ENCODE measurements at regions not wholly inside any gene's neighbourhood (a gene's known extent, or its start where the extent isn't known, plus 50 kb on each side); places are given as distances from the start of the nearest gene placed in this dataset.
"Not testable (repeated sequence)": the region's sequence is repeated elsewhere in the genome, so short reads cannot be mapped to it uniquely, and the experiment has no call there.

- no peak for DNase-seq (ENCODE audit: extremely low spot score)
- TF ChIP-seq FOXM1 (IDR thresholded peaks at IDR 0.05; ENCODE audit: borderline replicate concordance) = no peak
- no peak for TF ChIP-seq BHLHE40 (IDR thresholded peaks at IDR 0.05; ENCODE audit: borderline replicate concordance)
- no peak for TF ChIP-seq FOXK2 (IDR thresholded peaks at IDR 0.05)
- TF ChIP-seq CTBP1 (IDR thresholded peaks at IDR 0.05; ENCODE audit: borderline replicate concordance) = no peak
- no peak for TF ChIP-seq TARDBP (IDR thresholded peaks at IDR 0.05)
- TF ChIP-seq NFRKB (IDR thresholded peaks at IDR 0.05) = no peak
- TF ChIP-seq FOXA1 (IDR thresholded peaks at IDR 0.05) = no peak
- TF ChIP-seq ELF4 (IDR thresholded peaks at IDR 0.05) = no peak
- TF ChIP-seq ZNF384 (IDR thresholded peaks at IDR 0.05) = no peak
- TF ChIP-seq LEF1 (IDR thresholded peaks at IDR 0.05; ENCODE audit: borderline replicate concordance) = no peak
- TF ChIP-seq PKNOX1 (IDR thresholded peaks at IDR 0.05) = no peak
- POLR2A ChIA-PET = no interaction called here
- CTCF ChIA-PET = interaction anchor here (0.7 kb wide), 1 partner anchor 431 kb away, joined by 4 read pairs; no protein-coding TSS in a partner anchor
Measured at GRCh38 chr4:184282895-184283654, 65.4 kb upstream of the ENPP6 start.

- no peak for DNase-seq (ENCODE audit: extremely low spot score)
- POLR2A ChIA-PET = no interaction called here
- CTCF ChIA-PET = interaction anchor here (0.6 kb wide), 1 partner anchor 562 kb away, joined by 5 read pairs; no protein-coding TSS in a partner anchor
- TF ChIP-seq L3MBTL2 (conservative IDR thresholded peaks at IDR 0.05) = no peak
Measured at GRCh38 chr4:184282251-184282713, 64.6 kb upstream of the ENPP6 start.

GRCh38 chr4:184281231-184282139, 63.8 kb upstream of the ENPP6 start:
- no peak for TF ChIP-seq L3MBTL2 (conservative IDR thresholded peaks at IDR 0.05)
- TF ChIP-seq PKNOX1 (IDR thresholded peaks at IDR 0.05) = no peak
- TF ChIP-seq FOXK2 (IDR thresholded peaks at IDR 0.05) = no peak
- no peak for TF ChIP-seq FOXA1 (IDR thresholded peaks at IDR 0.05)
- ChIA-PET CTCF (interaction anchor here (0.6 to 2.0 kb wide), 2 partner anchors 17 to 561 kb away, joined by 5 to 6 read pairs; no protein-coding TSS in a partner anchor), POLR2A (no interaction called here)
- no peak for DNase-seq (ENCODE audit: extremely low spot score)

- POLR2A ChIA-PET = no interaction called here
Measured at GRCh38 chr4:184280591-184281071, 63.0 kb upstream of the ENPP6 start.

GRCh38 chr4:184280137-184280536, 62.5 kb upstream of the ENPP6 start:
- no peak for DNase-seq (ENCODE audit: extremely low spot score)
- POLR2A ChIA-PET = no interaction called here
- CTCF ChIA-PET = interaction anchor here (0.6 to 2.0 kb wide), 2 partner anchors 16 to 112 kb away, joined by 3 to 6 read pairs; no protein-coding TSS in a partner anchor
- TF ChIP-seq BHLHE40 (IDR thresholded peaks at IDR 0.05; ENCODE audit: borderline replicate concordance) (no peak), CTBP1 (IDR thresholded peaks at IDR 0.05; ENCODE audit: borderline replicate concordance) (no peak), TARDBP (IDR thresholded peaks at IDR 0.05) (no peak), LEF1 (IDR thresholded peaks at IDR 0.05; ENCODE audit: borderline replicate concordance) (no peak), FOXM1 (IDR thresholded peaks at IDR 0.05; ENCODE audit: borderline replicate concordance) (no peak), ARNT (IDR thresholded peaks at IDR 0.05) (no peak)

More at GRCh38 chr4:184280591-184281071, 63.0 kb upstream of the ENPP6 start:
- DNase-seq (ENCODE audit: extremely low spot score) = no peak
- TF ChIP-seq ZNF384 (IDR thresholded peaks at IDR 0.05) (no peak), FOXM1 (IDR thresholded peaks at IDR 0.05; ENCODE audit: borderline replicate concordance) (no peak)
- CTCF ChIA-PET = interaction anchor here (0.6 to 2.0 kb wide), 2 partner anchors 16 to 113 kb away, joined by 3 to 6 read pairs; no protein-coding TSS in a partner anchor

- TF ChIP-seq FOXK2 (IDR thresholded peaks at IDR 0.05) = no peak
- no peak for TF ChIP-seq BHLHE40 (IDR thresholded peaks at IDR 0.05; ENCODE audit: borderline replicate concordance)
- TF ChIP-seq SUZ12 (IDR thresholded peaks at IDR 0.05) = no peak
- no peak for TF ChIP-seq FOXM1 (IDR thresholded peaks at IDR 0.05; ENCODE audit: borderline replicate concordance)
- no peak for TF ChIP-seq CTBP1 (IDR thresholded peaks at IDR 0.05; ENCODE audit: borderline replicate concordance)
- no peak for TF ChIP-seq SP1 (IDR thresholded peaks at IDR 0.05)
- TF ChIP-seq NFRKB (IDR thresholded peaks at IDR 0.05) = no peak
- TF ChIP-seq ZNF384 (IDR thresholded peaks at IDR 0.05) = no peak
- no peak for TF ChIP-seq PKNOX1 (IDR thresholded peaks at IDR 0.05)
- no peak for TF ChIP-seq ARNT (IDR thresholded peaks at IDR 0.05)
- TF ChIP-seq L3MBTL2 (conservative IDR thresholded peaks at IDR 0.05) = no peak
- no peak for TF ChIP-seq HDGF (IDR thresholded peaks at IDR 0.05; ENCODE audit: borderline replicate concordance)
- TF ChIP-seq ELF4 (IDR thresholded peaks at IDR 0.05) = no peak
- TF ChIP-seq FOXA1 (IDR thresholded peaks at IDR 0.05) = no peak
- no peak for TF ChIP-seq LEF1 (IDR thresholded peaks at IDR 0.05; ENCODE audit: borderline replicate concordance)
- TF ChIP-seq TARDBP (IDR thresholded peaks at IDR 0.05) = no peak
- ChIA-PET CTCF (interaction anchor here (2.0 kb wide), 1 partner anchor 15 kb away, joined by 6 read pairs; no protein-coding TSS in a partner anchor), POLR2A (no interaction called here)
- DNase-seq (ENCODE audit: extremely low spot score) = no peak
Measured at GRCh38 chr4:184279496-184280061, 61.9 kb upstream of the ENPP6 start.

- DNase-seq (ENCODE audit: extremely low spot score); CTCF ChIA-PET; POLR2A ChIA-PET: not testable (repeated sequence)
Measured at GRCh38 chr4:184277769-184278168, 60.1 kb upstream of the ENPP6 start.

- DNase-seq (ENCODE audit: extremely low spot score); POLR2A ChIA-PET: not testable (repeated sequence)
- CTCF ChIA-PET = interaction anchor here (0.6 kb wide), 1 partner anchor 30 kb away, joined by 3 read pairs; no protein-coding TSS in a partner anchor
Measured at GRCh38 chr4:184277010-184277409, 59.3 kb upstream of the ENPP6 start.

- DNase-seq (ENCODE audit: extremely low spot score); CTCF ChIA-PET: not testable (repeated sequence)
- POLR2A ChIA-PET = interaction anchor here (1.1 kb wide), 1 partner anchor 458 kb away, joined by 4 read pairs; the partner anchor contains the start of gene CENPU
Measured at GRCh38 chr4:184276346-184276745, 58.7 kb upstream of the ENPP6 start.
